Fibroblast of villous mesenchyme (primary cell): ENCODE measurements at regions not wholly inside any gene's neighbourhood (a gene's known extent, or its start where the extent isn't known, plus 50 kb on each side); places are given as distances from the start of the nearest gene placed in this dataset.

ENCODE experiments used
- DNase-seq: peaks from one replicate; pipeline ENCODE4 v3.0.0-alpha.2; 2010; ENCODE audit warnings: low read depth
- H3K4me3 ChIP-seq: 2 replicates; pipeline ENCODE4 v1.5.1; 2011; ENCODE audit warnings: low read depth, mild to moderate bottlenecking, low read length
- CTCF ChIP-seq: IDR thresholded peaks from 2 replicates; pipeline ENCODE4 v1.5.1; 2012; ENCODE audit warnings: low read depth, mild to moderate bottlenecking, low read length; ENCODE audit not compliant: insufficient read depth

GRCh38 chr6:90811596-90812226 lies 224.8 kb upstream of the MAP3K7 start:
- TF ChIP-seq CTCF = no peak
- DNase-seq = no peak
- H3K4me3 ChIP-seq = no peak overlapping the region

- no peak for DNase-seq
- no peak for TF ChIP-seq CTCF
- no peak overlapping the region for H3K4me3 ChIP-seq
These were observed 222.2 kb upstream of the MAP3K7 start for GRCh38 chr6:90809035-90809434.

GRCh38 chr6:90807791-90808701 lies 221.2 kb upstream of the MAP3K7 start:
- DNase-seq = no peak
- no peak overlapping the region for H3K4me3 ChIP-seq
- no peak for TF ChIP-seq CTCF

- DNase-seq = no peak
- no peak overlapping the region for H3K4me3 ChIP-seq
- TF ChIP-seq CTCF = no peak
These were observed 218.8 kb upstream of the MAP3K7 start for GRCh38 chr6:90805619-90806155.

- TF ChIP-seq CTCF = no peak
- DNase-seq = no peak
These were observed 217.1 kb upstream of the MAP3K7 start for GRCh38 chr6:90803956-90804355.

GRCh38 chr6:90795078-90795477 lies 208.2 kb upstream of the MAP3K7 start:
- no peak overlapping the region for H3K4me3 ChIP-seq
- no peak for TF ChIP-seq CTCF
- no peak for DNase-seq

More at GRCh38 chr6:90803956-90804355, 217.1 kb upstream of the MAP3K7 start:
- H3K4me3 ChIP-seq = no peak overlapping the region
